ENCODE measurements at regions not wholly inside any gene's neighbourhood (a gene's known extent, or its start where the extent isn't known, plus 50 kb on each side); places are given as distances from the start of the nearest gene placed in this dataset.

- TF ChIP-seq, protein P1, sequence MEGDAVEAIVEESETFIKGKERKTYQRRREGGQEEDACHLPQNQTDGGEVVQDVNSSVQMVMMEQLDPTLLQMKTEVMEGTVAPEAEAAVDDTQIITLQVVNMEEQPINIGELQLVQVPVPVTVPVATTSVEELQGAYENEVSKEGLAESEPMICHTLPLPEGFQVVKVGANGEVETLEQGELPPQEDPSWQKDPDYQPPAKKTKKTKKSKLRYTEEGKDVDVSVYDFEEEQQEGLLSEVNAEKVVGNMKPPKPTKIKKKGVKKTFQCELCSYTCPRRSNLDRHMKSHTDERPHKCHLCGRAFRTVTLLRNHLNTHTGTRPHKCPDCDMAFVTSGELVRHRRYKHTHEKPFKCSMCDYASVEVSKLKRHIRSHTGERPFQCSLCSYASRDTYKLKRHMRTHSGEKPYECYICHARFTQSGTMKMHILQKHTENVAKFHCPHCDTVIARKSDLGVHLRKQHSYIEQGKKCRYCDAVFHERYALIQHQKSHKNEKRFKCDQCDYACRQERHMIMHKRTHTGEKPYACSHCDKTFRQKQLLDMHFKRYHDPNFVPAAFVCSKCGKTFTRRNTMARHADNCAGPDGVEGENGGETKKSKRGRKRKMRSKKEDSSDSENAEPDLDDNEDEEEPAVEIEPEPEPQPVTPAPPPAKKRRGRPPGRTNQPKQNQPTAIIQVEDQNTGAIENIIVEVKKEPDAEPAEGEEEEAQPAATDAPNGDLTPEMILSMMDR (IDR thresholded peaks at IDR 0.05) = no peak
- TF ChIP-seq EP300 (IDR thresholded peaks at IDR 0.05) = no peak
- TF ChIP-seq POLR2AphosphoS5 (IDR thresholded peaks at IDR 0.05) = no peak
- no peak for TF ChIP-seq POLR2A (IDR thresholded peaks at IDR 0.05)
Observed at GRCh38 chr6:122302067-122302466, 97.4 kb upstream of the HSF2 start.

All from stomach (tissue), 4 donors.